Ovary (tissue), 7 donors: ENCODE measurements at regions not wholly inside any gene's neighbourhood (a gene's known extent, or its start where the extent isn't known, plus 50 kb on each side); places are given as distances from the start of the nearest gene placed in this dataset.

ENCODE experiments used
- DNase-seq, 5 donors: peaks; one replicate each; pipeline ENCODE4 v3.0.0-alpha.2; 2019 to 2020
- H3K27ac ChIP-seq, 2 donors: fragments of 200-600 bp; one replicate each; pipeline versions ENCODE4 v1.5.1 to v1.8.0; 2019 to 2022
- H3K27me3 ChIP-seq: fragments of 200-600 bp; one replicate; pipeline ENCODE4 v1.8.0; 2022
- H3K36me3 ChIP-seq: fragments of 200-600 bp; sonication (generic); one replicate; pipeline ENCODE4 v1.5.1; 2019
- H3K4me1 ChIP-seq: one replicate; pipeline ENCODE4 v1.8.1; 2013; ENCODE audit warnings: mild to moderate bottlenecking, moderate library complexity; ENCODE audit not compliant: insufficient read depth
- H3K4me3 ChIP-seq: fragments of 200-600 bp; sonication (generic); one replicate; pipeline ENCODE4 v1.5.1; 2017
- H3K9me3 ChIP-seq, 2 donors: fragments of 200-600 bp in 1 of 2; sonication (generic) in 1 of 2; one replicate each; pipeline versions ENCODE4 v1.5.1 to v1.8.1; 2013 to 2019; ENCODE audit warnings: mild to moderate bottlenecking in 1 of 2, moderate library complexity in 1 of 2
- CTCF ChIP-seq, 3 donors: fragments of 450-650 bp in 2 of 3; fragments of 200-600 bp in 1 of 3; IDR thresholded peaks; one replicate each; pipeline versions ENCODE4 v1.5.1 to v1.8.0; 2016 to 2022; ENCODE audit warnings: antibody characterized with exemption in 3 of 3, mild to moderate bottlenecking in 1 of 3
- EP300 ChIP-seq: sonication (generic); formaldehyde crosslinking; IDR thresholded peaks from one replicate; pipeline ENCODE4 v1.6.1; 2017; ENCODE audit warnings: antibody characterized with exemption
- POLR2A ChIP-seq: fragments of 450-650 bp; IDR thresholded peaks from one replicate; pipeline ENCODE4 v1.6.1; 2017; ENCODE audit warnings: antibody characterized with exemption, mild to moderate bottlenecking, moderate library complexity
- WGBS, 3 donors: extraction: QIAGEN DNeasy Blood & Tissue Kit in 1 of 3; methylation state at CpG; one replicate each; pipeline versions ENCODE4 v1.1.5 to v1.1.7; 2013 to 2017; 5-methylcytosine and 5-hydroxymethylcytosine counted together
- intact Hi-C, 4 donors: fragments of 100-400 bp; cut with DNase I; formaldehyde crosslinking; loops; one replicate each; pipeline versions ENCODE4 v1.11.0 to v1.15.1; 2022 to 2023
- donor health status: DM: no; HTN: no; CAD: no; lungs with moderate emphysema.
- donor health status: DM: no; HTN: no; CAD: no.
- donor health status: Bipolar disorder and iron deficiency.
- donor health status: DM: no; HTN: no; CAD: no.
- donor health status: DM: yes; HTN: yes; CAD: no.

- WGBS, 3 donors, result 85 to 89% (median 88%) methylated on average over 3 of the region's 3 CpGs
- TF ChIP-seq EP300 (no peak), POLR2A (no peak), CTCF (IDR thresholded peaks at IDR 0.05) (no peak)
- DNase-seq, result no peak
- no peaks in the 10 kb centered on the region for H3K4me1 ChIP-seq
- no peaks in the 10 kb centered on the region for H3K9me3 ChIP-seq
- intact Hi-C loops, result no loop called here
- H3K4me3 ChIP-seq, result no peak overlapping the region
- H3K27me3 ChIP-seq, result no peaks in the 10 kb centered on the region
- H3K27ac ChIP-seq, result no peak overlapping the region
- H3K36me3 ChIP-seq, result no peaks in the 10 kb centered on the region
Observed at GRCh38 chr7:109915670-109916069, 1175.3 kb upstream of the LRRN3 start.

GRCh38 chr7:109926738-109927137, 1164.2 kb upstream of the LRRN3 start:
- Histone ChIP-seq H3K27me3 (no peaks in the 10 kb centered on the region), H3K36me3 (no peaks in the 10 kb centered on the region), H3K27ac (no peak overlapping the region), H3K4me1 (no peaks in the 10 kb centered on the region), H3K4me3 (no peak overlapping the region), H3K9me3 (peaks cover 0 to 7% of the 10 kb centered on the region in 2 donors)
- DNase-seq, result no peak
- TF ChIP-seq CTCF (IDR thresholded peaks at IDR 0.05) (no peak), EP300 (no peak), POLR2A (no peak)
- WGBS, 3 donors, result 43 to 59% (median 45%) methylated on average over 2 of the region's 2 CpGs
- intact Hi-C loops, result no loop called here

- Histone ChIP-seq H3K27ac (no peak overlapping the region), H3K9me3 (peaks cover 0 to under 1% of the 10 kb centered on the region in 2 donors), H3K36me3 (no peaks in the 10 kb centered on the region), H3K4me3 (no peak overlapping the region), H3K27me3 (no peaks in the 10 kb centered on the region), H3K4me1 (no peaks in the 10 kb centered on the region)
- DNase-seq, result no peak
- TF ChIP-seq CTCF (IDR thresholded peaks at IDR 0.05) (no peak), POLR2A (no peak), EP300 (no peak)
- 84 to 91% (median 90%) methylated on average over 3 of the region's 3 CpGs for WGBS, 3 donors
- intact Hi-C loops, result no loop called here
Observed at GRCh38 chr7:109930049-109930448, 1160.9 kb upstream of the LRRN3 start.

- Histone ChIP-seq H3K4me3 (no peak overlapping the region), H3K9me3 (no peaks in the 10 kb centered on the region), H3K4me1 (no peaks in the 10 kb centered on the region), H3K27ac (no peak overlapping the region), H3K36me3 (no peaks in the 10 kb centered on the region), H3K27me3 (no peaks in the 10 kb centered on the region)
- intact Hi-C loops, result no loop called here
- TF ChIP-seq CTCF (IDR thresholded peaks at IDR 0.05) (no peak), POLR2A (no peak), EP300 (no peak)
- no peak for DNase-seq
- 51 to 72% (median 53%) methylated on average over 2 of the region's 2 CpGs for WGBS, 3 donors
Observed at GRCh38 chr7:109939207-109939606, 1151.7 kb upstream of the LRRN3 start.
